ENCODE measurements at regions not wholly inside any gene's neighbourhood (a gene's known extent, or its start where the extent isn't known, plus 50 kb on each side); places are given as distances from the start of the nearest gene placed in this dataset.
A peak's percentile ranks its signal among the peaks of the same experiment; 100 is the strongest.

DNA sequence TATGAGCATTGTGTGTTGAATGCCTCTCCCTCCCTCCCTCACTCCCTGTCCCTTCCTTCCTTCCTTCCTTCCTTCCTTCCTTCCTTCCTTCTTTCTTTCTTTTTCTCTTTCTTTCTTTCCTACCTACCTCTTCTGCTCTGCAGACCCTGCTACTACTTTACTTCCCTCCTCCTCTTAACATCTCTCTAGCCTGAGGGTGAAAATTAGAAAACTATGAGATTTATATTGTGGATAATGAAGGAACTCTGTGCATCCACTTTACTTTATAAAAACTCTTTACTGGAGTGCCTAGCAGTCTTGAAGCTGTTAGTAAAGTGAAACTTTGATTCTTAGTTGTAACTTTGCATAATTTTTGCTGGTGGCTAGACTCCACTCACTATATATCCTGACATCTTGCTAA, 572.2 kb downstream of the RWDD3 start:
- ChIA-PET POLR2A (ENCODE audit: unreplicated experiment) (no interaction called here), CTCF (no interaction called here)
- Histone ChIP-seq H3K4me2 (no peak overlapping the region), H3K27me3 (ENCODE audit: insufficient read depth, low read depth) (no peaks in the 10 kb centered on the region), H3K36me3 (ENCODE audit: low read depth) (no peaks in the 10 kb centered on the region), H3K9me3 (ENCODE audit: insufficient read depth, low read depth) (0 out of 2 replicates have a peak, but pooled peaks cover 6% of the 10 kb centered on the region), H3K27ac (no peak overlapping the region), H4K20me1 (ENCODE audit: insufficient read depth) (no peaks in the 10 kb centered on the region), H3K4me3 (no peak overlapping the region), H3F3A (ENCODE audit: insufficient read depth, low read depth) (no peaks in the 10 kb centered on the region), H3K79me2 (ENCODE audit: low read depth) (no peaks in the 10 kb centered on the region), H2AFZ (no peak overlapping the region), H3K4me1 (replicated peaks; ENCODE audit: insufficient read depth) (no peaks in the 10 kb centered on the region), H3K9me2 (ENCODE audit: insufficient read depth) (no peaks in the 10 kb centered on the region)
- no peak for DNase-seq
- no TSS peak for BruUV-seq (replicated peaks)
- no peak for TF ChIP-seq EZH2 (IDR thresholded peaks at IDR 0.05; ENCODE audit: low read depth)
- TF ChIP-seq, protein P1, sequence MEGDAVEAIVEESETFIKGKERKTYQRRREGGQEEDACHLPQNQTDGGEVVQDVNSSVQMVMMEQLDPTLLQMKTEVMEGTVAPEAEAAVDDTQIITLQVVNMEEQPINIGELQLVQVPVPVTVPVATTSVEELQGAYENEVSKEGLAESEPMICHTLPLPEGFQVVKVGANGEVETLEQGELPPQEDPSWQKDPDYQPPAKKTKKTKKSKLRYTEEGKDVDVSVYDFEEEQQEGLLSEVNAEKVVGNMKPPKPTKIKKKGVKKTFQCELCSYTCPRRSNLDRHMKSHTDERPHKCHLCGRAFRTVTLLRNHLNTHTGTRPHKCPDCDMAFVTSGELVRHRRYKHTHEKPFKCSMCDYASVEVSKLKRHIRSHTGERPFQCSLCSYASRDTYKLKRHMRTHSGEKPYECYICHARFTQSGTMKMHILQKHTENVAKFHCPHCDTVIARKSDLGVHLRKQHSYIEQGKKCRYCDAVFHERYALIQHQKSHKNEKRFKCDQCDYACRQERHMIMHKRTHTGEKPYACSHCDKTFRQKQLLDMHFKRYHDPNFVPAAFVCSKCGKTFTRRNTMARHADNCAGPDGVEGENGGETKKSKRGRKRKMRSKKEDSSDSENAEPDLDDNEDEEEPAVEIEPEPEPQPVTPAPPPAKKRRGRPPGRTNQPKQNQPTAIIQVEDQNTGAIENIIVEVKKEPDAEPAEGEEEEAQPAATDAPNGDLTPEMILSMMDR (conservative IDR thresholded peaks at IDR 0.05): no peak
- intact Hi-C loops (cut with micrococcal nuclease; ENCODE audit: unreplicated experiment): no loop called here

- DNase-seq: peak in 1 of 2 experiments; percentile 12
- no peaks in the 10 kb centered on the region for H3K36me3 ChIP-seq (ENCODE audit: low read depth)
- no peaks in the 10 kb centered on the region for H3F3A ChIP-seq (ENCODE audit: insufficient read depth, low read depth)
- no peak for TF ChIP-seq EZH2 (IDR thresholded peaks at IDR 0.05; ENCODE audit: low read depth)
- TF ChIP-seq, protein P1 (conservative IDR thresholded peaks at IDR 0.05): no peak
- BruUV-seq (replicated peaks): no TSS peak
- H4K20me1 ChIP-seq (ENCODE audit: insufficient read depth): no peaks in the 10 kb centered on the region
- no peaks in the 10 kb centered on the region for H3K9me3 ChIP-seq (ENCODE audit: insufficient read depth, low read depth)
- H3K27ac ChIP-seq: no peak overlapping the region
- no peak overlapping the region for H3K4me3 ChIP-seq
- ChIA-PET POLR2A (ENCODE audit: unreplicated experiment) (no interaction called here), CTCF (no interaction called here)
- no peak overlapping the region for H3K4me2 ChIP-seq
- H2AFZ ChIP-seq: no peak overlapping the region
- H3K27me3 ChIP-seq (ENCODE audit: insufficient read depth, low read depth): no peaks in the 10 kb centered on the region
- no peaks in the 10 kb centered on the region for H3K4me1 ChIP-seq (replicated peaks; ENCODE audit: insufficient read depth)
- intact Hi-C loops (cut with micrococcal nuclease; ENCODE audit: unreplicated experiment): no loop called here
- H3K9me2 ChIP-seq (ENCODE audit: insufficient read depth): no peaks in the 10 kb centered on the region
- no peaks in the 10 kb centered on the region for H3K79me2 ChIP-seq (ENCODE audit: low read depth)
Measured at GRCh38 chr1:95809391-95809790, 575.4 kb downstream of the RWDD3 start.

DNA sequence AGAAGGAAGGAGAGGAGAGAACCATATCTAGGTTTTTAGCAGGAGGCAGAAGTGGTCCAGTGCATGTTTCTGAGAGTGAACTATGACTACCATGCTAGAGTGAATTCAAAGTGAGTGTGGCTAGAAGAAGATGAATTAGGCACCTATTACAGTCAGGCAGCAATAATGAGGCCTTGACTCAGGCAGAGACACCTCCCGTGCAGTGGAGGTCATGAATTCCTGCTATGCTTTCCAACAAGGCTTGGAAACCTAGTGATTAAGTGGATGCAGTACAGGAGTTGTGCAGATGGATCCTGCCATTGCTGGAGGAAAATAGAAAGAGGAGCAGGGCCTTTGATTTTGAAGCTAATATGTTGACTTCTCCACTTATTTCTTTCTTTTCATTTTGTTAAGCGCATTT, 581.5 kb downstream of the RWDD3 start:
- no peak overlapping the region for H3K27ac ChIP-seq
- no peaks in the 10 kb centered on the region for H3K79me2 ChIP-seq (ENCODE audit: low read depth)
- H4K20me1 ChIP-seq (ENCODE audit: insufficient read depth): no peaks in the 10 kb centered on the region
- H3K4me3 ChIP-seq: no peak overlapping the region
- H2AFZ ChIP-seq: no peak overlapping the region
- CTCF ChIA-PET: no interaction called here
- BruUV-seq (replicated peaks): no TSS peak
- no peaks in the 10 kb centered on the region for H3K36me3 ChIP-seq (ENCODE audit: low read depth)
- POLR2A ChIA-PET (ENCODE audit: unreplicated experiment): no interaction called here
- intact Hi-C loops (cut with micrococcal nuclease; ENCODE audit: unreplicated experiment): no loop called here
- H3K9me3 ChIP-seq (ENCODE audit: insufficient read depth, low read depth): no peaks in the 10 kb centered on the region
- no peak for TF ChIP-seq EZH2 (IDR thresholded peaks at IDR 0.05; ENCODE audit: low read depth)
- TF ChIP-seq, protein P1 (conservative IDR thresholded peaks at IDR 0.05): no peak
- H3F3A ChIP-seq (ENCODE audit: insufficient read depth, low read depth): no peaks in the 10 kb centered on the region
- no peaks in the 10 kb centered on the region for H3K9me2 ChIP-seq (ENCODE audit: insufficient read depth)
- DNase-seq: no peak
- H3K4me2 ChIP-seq: no peak overlapping the region
- H3K4me1 ChIP-seq (replicated peaks; ENCODE audit: insufficient read depth): no peaks in the 10 kb centered on the region
- no peaks in the 10 kb centered on the region for H3K27me3 ChIP-seq (ENCODE audit: insufficient read depth, low read depth)

Data from PC-9 (cell line).